ENCODE measurements at regions not wholly inside any gene's neighbourhood (a gene's known extent, or its start where the extent isn't known, plus 50 kb on each side); places are given as distances from the start of the nearest gene placed in this dataset.

DNA sequence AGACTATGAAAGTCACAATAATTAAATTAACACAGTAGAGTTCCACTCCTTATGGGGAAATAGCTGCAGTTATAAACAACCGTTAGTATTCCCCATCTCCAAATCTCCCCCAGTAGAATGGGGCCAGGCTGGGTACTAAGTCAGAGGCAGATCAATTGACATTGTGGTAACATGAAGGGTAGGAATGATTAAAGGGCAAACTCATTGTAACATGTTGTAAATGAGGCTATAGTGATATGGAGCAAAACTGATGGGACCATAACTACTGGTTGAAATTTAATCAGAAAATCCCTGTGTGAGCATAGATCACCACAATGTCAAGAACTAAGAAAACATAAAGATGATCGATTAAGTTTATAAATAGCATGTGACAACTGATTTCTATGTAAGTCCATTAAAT, 231.9 kb upstream of the NLGN4Y start:
- TF ChIP-seq CTCF (conservative IDR thresholded peaks at IDR 0.05 in 1 of 2, IDR thresholded peaks at IDR 0.05 in 1 of 2; ENCODE audit: low read depth in 1 of 2, low read length in 2 of 2) = no peak
- TF ChIP-seq EZH2 (IDR thresholded peaks at IDR 0.05; ENCODE audit: low read length, missing control alignments) = no peak
